ENCODE measurements at regions not wholly inside any gene's neighbourhood (a gene's known extent, or its start where the extent isn't known, plus 50 kb on each side); places are given as distances from the start of the nearest gene placed in this dataset.
"Not testable (repeated sequence)": the region's sequence is repeated elsewhere in the genome, so short reads cannot be mapped to it uniquely, and the experiment has no call there.

- Mint-ChIP-seq H3K4me3 (no peak overlapping the region), H3K9me3 (no peaks in the 10 kb centered on the region), H3K4me1 (peaks cover 2% of the 10 kb centered on the region), H3K27me3 (peaks cover 4% of the 10 kb centered on the region), H3K27ac (no peak overlapping the region), H3K36me3 (ENCODE audit: low read depth) (no peaks in the 10 kb centered on the region)
- DNase-seq, result no peak
- no peak for ATAC-seq
Observed at GRCh38 chr20:4635781-4636180, 50.5 kb upstream of the PRNP start.

- Mint-ChIP-seq H3K27me3 (peaks cover 4% of the 10 kb centered on the region), H3K9me3 (no peaks in the 10 kb centered on the region), H3K4me3 (no peak overlapping the region), H3K36me3 (ENCODE audit: low read depth) (no peaks in the 10 kb centered on the region), H3K27ac (no peak overlapping the region), H3K4me1 (peaks cover 2% of the 10 kb centered on the region)
- no peak for DNase-seq
- no peak for ATAC-seq
Observed at GRCh38 chr20:4635342-4635741, 50.9 kb upstream of the PRNP start.

GRCh38 chr20:4633780-4634179, 52.5 kb upstream of the PRNP start:
- Mint-ChIP-seq H3K9me3 (no peaks in the 10 kb centered on the region), H3K4me3 (no peak overlapping the region), H3K4me1 (peaks cover 2% of the 10 kb centered on the region), H3K27ac (no peak overlapping the region), H3K36me3 (ENCODE audit: low read depth) (no peaks in the 10 kb centered on the region), H3K27me3 (peaks cover 4% of the 10 kb centered on the region)
- ATAC-seq, result no peak
- no peak for DNase-seq

GRCh38 chr20:4633379-4633778, 52.9 kb upstream of the PRNP start:
- H3K36me3 Mint-ChIP-seq (ENCODE audit: low read depth), result no peaks in the 10 kb centered on the region
- peaks cover 4% of the 10 kb centered on the region for H3K27me3 Mint-ChIP-seq
- no peak overlapping the region for H3K27ac Mint-ChIP-seq
- peaks cover 2% of the 10 kb centered on the region for H3K4me1 Mint-ChIP-seq
- no peak overlapping the region for H3K4me3 Mint-ChIP-seq
- H3K9me3 Mint-ChIP-seq, result no peaks in the 10 kb centered on the region
- DNase-seq, result no peak
- no peak for ATAC-seq

DNA sequence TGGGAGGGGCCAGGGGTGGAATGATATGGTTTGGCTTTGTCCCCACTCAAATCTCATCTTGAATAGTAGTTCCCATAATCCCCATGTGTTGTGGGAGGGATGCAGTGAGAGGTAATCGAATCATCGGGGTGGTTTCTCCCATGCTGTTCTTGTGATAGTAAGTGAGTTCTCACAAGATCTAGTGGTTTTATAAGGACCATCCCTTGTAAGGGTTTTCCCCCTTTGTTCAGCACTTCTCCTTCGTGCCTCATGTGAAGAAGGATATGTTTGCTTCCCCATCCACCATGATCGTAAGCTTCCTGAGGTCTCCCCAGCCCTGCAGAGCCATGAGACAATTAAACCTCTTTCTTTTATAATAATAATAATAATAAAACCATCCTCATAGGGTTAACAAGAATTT, 53.4 kb upstream of the PRNP start:
- no peak for ATAC-seq
- peaks cover 4% of the 10 kb centered on the region for H3K27me3 Mint-ChIP-seq
- H3K9me3 Mint-ChIP-seq, result no peaks in the 10 kb centered on the region
- DNase-seq, result no peak
- no peak overlapping the region for H3K27ac Mint-ChIP-seq
- no peaks in the 10 kb centered on the region for H3K36me3 Mint-ChIP-seq (ENCODE audit: low read depth)
- H3K4me3 Mint-ChIP-seq, result no peak overlapping the region
- H3K4me1 Mint-ChIP-seq, result peaks cover 2% of the 10 kb centered on the region

GRCh38 chr20:4626228-4626627, 60.0 kb upstream of the PRNP start:
- Mint-ChIP-seq H3K4me1 (no peaks in the 10 kb centered on the region), H3K27me3 (peaks cover 10% of the 10 kb centered on the region), H3K36me3 (ENCODE audit: low read depth) (no peaks in the 10 kb centered on the region), H3K27ac (no peak overlapping the region), H3K9me3 (peaks cover 4% of the 10 kb centered on the region), H3K4me3 (no peak overlapping the region)
- ATAC-seq (no peak), DNase-seq (no peak)

DNA sequence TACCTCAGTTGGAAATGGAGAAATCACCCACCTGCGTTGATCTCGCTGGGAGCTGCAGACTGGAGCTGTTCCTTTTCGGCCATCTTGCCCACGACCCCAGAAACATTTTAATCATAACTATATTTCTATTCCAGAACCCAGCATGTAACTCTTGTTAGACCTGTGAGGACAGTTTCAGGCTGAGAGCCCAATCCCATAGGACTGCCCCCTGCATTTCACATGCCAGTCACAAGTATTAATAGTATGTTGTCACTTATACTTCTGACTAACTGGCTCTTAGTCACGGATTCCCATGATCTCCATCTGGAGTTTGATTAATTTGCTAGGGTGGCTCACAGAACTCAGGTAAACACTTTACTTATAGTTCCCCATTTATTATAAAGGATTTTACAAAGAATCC, 60.6 kb upstream of the PRNP start:
- no peaks in the 10 kb centered on the region for H3K36me3 Mint-ChIP-seq (ENCODE audit: low read depth)
- peaks cover 4% of the 10 kb centered on the region for H3K9me3 Mint-ChIP-seq
- peaks cover 10% of the 10 kb centered on the region for H3K27me3 Mint-ChIP-seq
- DNase-seq (no peak), ATAC-seq (no peak)
- no peak overlapping the region for H3K27ac Mint-ChIP-seq
- H3K4me3 Mint-ChIP-seq, result no peak overlapping the region
- H3K4me1 Mint-ChIP-seq, result no peaks in the 10 kb centered on the region

DNA sequence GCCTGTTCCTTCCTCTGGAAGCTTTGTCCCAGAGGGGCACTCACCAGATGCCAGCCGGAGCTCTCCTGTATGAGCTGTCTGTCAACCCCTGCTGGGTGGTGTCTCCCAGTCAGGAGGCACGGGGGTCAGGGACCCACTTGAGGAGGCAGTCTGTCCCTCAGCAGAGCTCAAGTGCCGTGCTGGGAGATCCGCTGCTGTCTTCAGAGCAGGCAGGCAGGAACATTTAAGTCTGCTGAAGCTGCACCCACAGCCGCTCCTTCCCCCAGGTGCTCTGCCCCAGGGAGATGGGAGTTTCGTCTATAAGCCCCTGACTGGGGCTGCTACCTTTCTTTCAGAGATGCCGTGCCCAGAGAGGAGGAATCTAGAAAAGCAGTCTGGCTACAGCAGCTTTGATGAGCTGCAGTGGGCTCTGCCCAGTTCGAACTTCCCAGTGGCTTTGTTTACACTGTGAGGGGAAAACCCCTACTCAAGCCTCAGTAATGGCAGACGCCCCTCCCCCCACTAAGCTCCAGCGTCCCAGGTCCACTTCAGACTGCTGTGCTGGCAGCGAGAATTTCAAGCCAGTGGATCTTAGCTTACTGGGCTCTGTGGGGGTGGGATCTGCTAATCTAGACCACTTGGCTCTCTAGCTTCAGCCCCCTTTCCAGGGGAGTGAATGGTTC, 61.5 kb upstream of the PRNP start:
- not testable (repeated sequence) for H3K4me1 Mint-ChIP-seq, H3K27ac Mint-ChIP-seq

DNA sequence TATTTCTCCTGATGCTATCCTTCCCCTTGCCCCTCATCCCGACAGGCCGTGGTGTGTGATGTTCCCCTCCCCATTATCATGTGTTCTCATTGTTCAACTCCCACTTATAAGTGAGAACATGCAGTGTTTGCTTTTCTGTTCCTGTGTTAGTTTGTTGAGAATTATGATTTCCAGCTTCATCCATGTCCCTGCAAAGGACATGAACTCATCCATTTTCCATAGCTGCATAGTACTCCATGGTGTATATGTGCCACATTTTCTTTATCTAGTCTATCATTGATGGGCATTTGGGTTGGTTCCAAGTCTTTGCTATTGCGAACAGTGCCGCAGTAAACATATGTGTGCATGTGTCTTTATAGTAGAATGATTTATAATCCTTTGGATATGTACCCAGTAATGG, 67.1 kb upstream of the PRNP start:
- H3K4me1 Mint-ChIP-seq; ATAC-seq; H3K4me3 Mint-ChIP-seq; H3K36me3 Mint-ChIP-seq (ENCODE audit: low read depth); DNase-seq; H3K27me3 Mint-ChIP-seq; H3K27ac Mint-ChIP-seq: not testable (repeated sequence)
- H3K9me3 Mint-ChIP-seq, result peaks cover 13% of the 10 kb centered on the region

More for the DNA sequence above, 61.5 kb upstream of the PRNP start:
- DNase-seq; H3K9me3 Mint-ChIP-seq; H3K27me3 Mint-ChIP-seq; ATAC-seq; H3K36me3 Mint-ChIP-seq (ENCODE audit: low read depth); H3K4me3 Mint-ChIP-seq: not testable (repeated sequence)

DNA sequence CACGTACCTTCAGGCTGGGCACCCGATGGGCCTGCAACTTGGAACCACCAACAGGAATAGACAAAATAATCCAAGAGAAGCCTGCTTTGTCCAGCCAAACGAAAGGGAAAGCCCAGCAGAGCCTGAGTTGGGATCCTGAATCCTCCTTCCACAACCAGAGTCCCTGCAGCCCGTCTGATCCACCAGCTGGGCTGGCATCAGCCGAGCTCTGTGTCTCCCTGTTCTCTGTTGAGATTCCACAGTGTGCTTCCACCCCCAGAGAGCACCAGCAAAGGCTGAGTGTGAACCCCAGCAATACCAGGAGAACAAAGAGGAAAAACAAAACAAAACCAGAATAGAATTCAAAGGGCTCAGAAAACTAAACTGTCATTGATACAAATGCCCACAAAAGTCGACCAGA, 68.8 kb upstream of the PRNP start:
- H3K4me1 Mint-ChIP-seq, result peaks cover 13% of the 10 kb centered on the region
- H3K36me3 Mint-ChIP-seq (ENCODE audit: low read depth), result no peaks in the 10 kb centered on the region
- H3K27ac Mint-ChIP-seq, result no peak overlapping the region

GRCh38 chr20:4617019-4617418, 69.2 kb upstream of the PRNP start:
- ATAC-seq (no peak), DNase-seq (no peak)
- Mint-ChIP-seq H3K4me3 (no peak overlapping the region), H3K9me3 (peaks cover 9% of the 10 kb centered on the region), H3K36me3 (ENCODE audit: low read depth) (no peaks in the 10 kb centered on the region), H3K27me3 (no peaks in the 10 kb centered on the region), H3K27ac (no peak overlapping the region), H3K4me1 (peaks cover 13% of the 10 kb centered on the region)

More for the DNA sequence above, 68.8 kb upstream of the PRNP start:
- ATAC-seq, result no peak
- no peak for DNase-seq
- H3K4me3 Mint-ChIP-seq, result no peak overlapping the region
- peaks cover 9% of the 10 kb centered on the region for H3K9me3 Mint-ChIP-seq
- peaks cover 1% of the 10 kb centered on the region for H3K27me3 Mint-ChIP-seq

DNA sequence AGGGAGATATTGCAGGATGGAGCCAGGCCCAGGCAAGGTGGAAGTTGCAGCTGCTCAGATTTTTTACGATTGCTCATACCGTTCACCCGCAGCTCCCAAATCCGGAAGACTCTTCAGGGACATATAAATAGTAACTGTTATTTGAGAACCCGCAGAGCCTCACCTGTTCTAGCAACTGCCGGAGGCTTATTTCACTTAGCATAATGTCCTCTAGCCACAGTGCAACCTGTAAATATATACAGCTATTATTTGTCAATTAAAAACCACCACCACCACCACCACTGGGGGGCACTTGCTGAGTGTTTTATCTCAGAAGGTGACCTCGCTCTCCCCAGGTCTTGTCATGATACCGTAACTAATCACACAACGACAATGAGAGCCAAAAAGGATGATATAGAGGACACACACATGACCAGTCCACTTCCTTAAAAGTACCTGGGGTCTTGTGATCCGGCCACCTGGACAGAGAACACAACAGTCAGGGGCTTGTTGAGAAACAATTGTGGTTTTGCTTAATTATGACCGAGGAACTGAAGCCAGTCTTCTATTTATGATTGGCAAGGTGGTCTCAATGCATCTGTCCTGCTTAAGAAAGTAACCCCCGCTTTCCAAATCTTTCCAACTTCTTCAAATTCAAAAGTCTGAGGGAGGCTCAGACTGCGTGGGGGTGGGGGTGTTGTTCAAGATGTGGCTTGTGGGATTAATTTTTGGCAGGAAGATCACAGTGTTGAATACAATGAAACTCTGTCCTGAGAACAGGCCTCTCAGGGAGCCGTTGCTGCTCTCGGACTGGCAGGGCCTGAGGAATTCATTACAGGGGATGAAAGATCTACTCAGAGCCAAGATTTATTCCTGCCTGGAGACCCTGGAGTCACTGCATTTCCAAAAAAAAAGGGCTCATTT, 72.3 kb upstream of the PRNP start:
- no peak overlapping the region for H3K4me3 Mint-ChIP-seq
- H3K27me3 Mint-ChIP-seq, result no peaks in the 10 kb centered on the region
- H3K27ac Mint-ChIP-seq, result no peak overlapping the region
- no peaks in the 10 kb centered on the region for H3K36me3 Mint-ChIP-seq (ENCODE audit: low read depth)
- peaks cover 9% of the 10 kb centered on the region for H3K9me3 Mint-ChIP-seq
- ATAC-seq (peak; percentile 83), DNase-seq (peak; percentile 61)
- H3K4me1 Mint-ChIP-seq, result peaks cover 13% of the 10 kb centered on the region

- no peak for ATAC-seq
- Mint-ChIP-seq H3K4me3 (no peak overlapping the region), H3K9me3 (peaks cover 9% of the 10 kb centered on the region), H3K36me3 (ENCODE audit: low read depth) (no peaks in the 10 kb centered on the region), H3K27ac (no peak overlapping the region), H3K27me3 (no peaks in the 10 kb centered on the region), H3K4me1 (peaks cover 13% of the 10 kb centered on the region)
- no peak for DNase-seq
Observed at GRCh38 chr20:4613184-4613583, 73.1 kb upstream of the PRNP start.

DNA sequence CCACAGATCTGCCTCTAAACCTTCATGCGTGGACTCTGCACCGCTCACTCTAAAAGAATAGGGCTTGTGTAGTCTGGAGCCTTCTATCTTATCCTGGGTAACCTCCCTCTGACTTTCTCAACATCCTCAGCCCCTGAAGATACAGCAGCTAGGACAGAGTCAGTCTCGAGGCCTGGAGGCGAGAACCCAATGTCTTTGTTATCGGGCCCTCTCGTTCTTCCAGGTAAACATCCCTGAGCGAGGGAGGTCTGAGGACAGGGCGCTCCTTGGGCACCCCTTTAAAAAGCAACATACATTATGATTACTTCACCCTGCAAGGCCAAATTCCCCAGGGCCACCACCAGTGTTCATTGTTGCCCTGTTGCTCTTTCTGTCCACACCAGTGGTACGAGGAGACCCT, 75.4 kb upstream of the PRNP start:
- H3K9me3 Mint-ChIP-seq, result peaks cover 3% of the 10 kb centered on the region
- H3K4me1 Mint-ChIP-seq, result peaks cover 13% of the 10 kb centered on the region
- ATAC-seq (no peak), DNase-seq (no peak)
- H3K27ac Mint-ChIP-seq, result no peak overlapping the region
- peaks cover 2% of the 10 kb centered on the region for H3K27me3 Mint-ChIP-seq
- H3K36me3 Mint-ChIP-seq (ENCODE audit: low read depth), result no peaks in the 10 kb centered on the region
- H3K4me3 Mint-ChIP-seq, result no peak overlapping the region

GRCh38 chr20:4609511-4609910, 76.7 kb upstream of the PRNP start:
- Mint-ChIP-seq H3K4me3 (no peak overlapping the region), H3K9me3 (no peaks in the 10 kb centered on the region), H3K27me3 (peaks cover 6% of the 10 kb centered on the region), H3K4me1 (peaks cover 12% of the 10 kb centered on the region), H3K27ac (no peak overlapping the region), H3K36me3 (ENCODE audit: low read depth) (no peaks in the 10 kb centered on the region)
- DNase-seq (no peak), ATAC-seq (no peak)

Measured in activated naive CD8-positive, alpha-beta T cell treated with anti-CD3 and anti-CD28 coated beads, Interleukin-2, amount 50 U/mL, for 24 hours (primary cell).